ENCODE measurements at regions not wholly inside any gene's neighbourhood (a gene's known extent, or its start where the extent isn't known, plus 50 kb on each side); places are given as distances from the start of the nearest gene placed in this dataset.
"Not testable (repeated sequence)": the region's sequence is repeated elsewhere in the genome, so short reads cannot be mapped to it uniquely, and the experiment has no call there.

GRCh38 chr7:119596651-119597050, 676.3 kb upstream of the KCND2 start:
- DNase-seq (ENCODE audit: low read depth), result no peak

- DNase-seq (ENCODE audit: low read depth), result no peak
Observed at GRCh38 chr7:119606297-119606696, 666.7 kb upstream of the KCND2 start.

DNA sequence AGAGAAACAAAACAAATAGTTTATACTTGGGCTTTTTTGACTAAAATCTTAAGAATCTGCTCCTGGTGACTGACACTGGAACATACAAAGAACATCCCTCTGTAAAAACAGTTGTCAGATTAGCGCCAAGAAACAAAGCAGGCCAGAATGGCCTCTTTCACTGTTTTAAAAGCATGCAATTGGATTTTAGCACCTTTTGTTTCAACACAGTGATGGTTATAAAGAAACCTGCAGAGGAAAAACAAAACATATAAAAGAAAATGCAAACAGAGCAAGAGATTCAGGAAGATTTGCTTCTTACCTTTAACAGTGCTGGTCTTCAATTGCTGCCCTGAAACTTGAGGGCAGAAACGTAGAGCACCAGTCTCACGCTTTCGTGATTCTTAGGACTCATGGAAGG, 652.2 kb upstream of the KCND2 start:
- no peak for DNase-seq (ENCODE audit: low read depth)

- DNase-seq (ENCODE audit: low read depth), result no peak
Observed at GRCh38 chr7:119623427-119623826, 649.5 kb upstream of the KCND2 start.

DNA sequence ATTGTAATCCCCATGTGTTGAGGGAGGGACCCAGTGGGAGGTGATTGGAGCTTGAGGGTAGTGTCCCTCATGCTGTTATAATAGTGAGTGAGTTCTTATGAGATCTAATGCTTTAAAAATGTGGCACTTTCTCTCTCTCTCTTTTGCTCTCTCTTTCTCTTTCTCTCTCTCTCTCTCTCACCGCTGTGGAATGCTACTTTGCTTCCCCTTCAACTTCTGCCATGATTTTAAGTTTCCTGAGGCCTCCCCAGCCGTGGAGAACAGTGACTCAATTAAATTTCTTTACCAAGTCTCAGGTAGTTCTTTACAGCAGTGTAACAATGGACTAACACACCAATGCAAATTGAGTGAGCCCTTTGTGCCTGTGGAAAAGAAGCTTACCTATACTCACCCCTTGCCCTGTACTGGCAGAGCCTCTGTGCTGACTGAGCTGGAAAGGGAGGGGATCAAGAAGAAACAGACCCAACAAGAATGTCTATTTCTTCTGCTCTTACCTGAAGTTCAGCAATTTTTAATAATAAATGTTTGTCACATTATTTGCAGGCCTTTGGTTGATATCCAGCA, 642.5 kb upstream of the KCND2 start:
- DNase-seq (ENCODE audit: low read depth), result no peak

DNA sequence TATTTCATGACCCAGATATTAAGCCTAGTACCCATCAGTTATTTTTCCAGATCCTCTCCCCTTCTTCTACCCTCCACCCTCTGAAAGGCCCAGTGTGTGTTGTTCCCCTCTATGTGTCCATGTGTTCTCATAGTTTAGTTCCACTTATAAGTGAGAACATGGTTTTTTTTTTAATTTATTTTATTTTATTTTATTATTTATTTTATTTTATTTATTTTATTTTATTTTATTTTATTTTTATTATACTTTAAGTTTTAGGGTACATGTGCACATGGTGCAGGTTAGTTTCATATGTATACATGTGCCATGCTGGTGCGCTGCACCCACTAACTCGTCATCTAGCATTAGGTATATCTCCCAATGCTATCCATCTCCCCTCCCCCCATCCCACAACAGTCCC, 639.2 kb upstream of the KCND2 start:
- not testable (repeated sequence) for DNase-seq (ENCODE audit: low read depth)

DNA sequence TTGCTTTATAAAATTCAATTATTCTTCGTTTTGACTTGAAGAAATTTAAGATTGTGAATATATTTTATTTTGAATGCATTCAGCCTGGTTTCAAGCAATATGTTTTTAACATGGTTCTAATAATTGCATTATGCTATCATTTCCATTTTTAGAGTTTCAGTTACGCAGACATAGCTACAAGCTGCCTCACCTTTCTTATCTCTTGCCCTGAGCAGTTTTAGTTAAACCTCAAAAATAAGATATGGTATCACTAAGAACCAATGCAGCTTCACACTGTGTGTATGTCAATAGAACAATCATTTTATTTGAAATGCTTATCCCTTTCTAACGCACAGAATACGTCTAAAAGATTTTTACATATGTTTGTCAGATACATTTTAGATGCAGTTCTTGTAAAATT, 632.6 kb upstream of the KCND2 start:
- DNase-seq (ENCODE audit: low read depth), result no peak

GRCh38 chr7:119640861-119641260, 632.1 kb upstream of the KCND2 start:
- DNase-seq (ENCODE audit: low read depth), result no peak

DNA sequence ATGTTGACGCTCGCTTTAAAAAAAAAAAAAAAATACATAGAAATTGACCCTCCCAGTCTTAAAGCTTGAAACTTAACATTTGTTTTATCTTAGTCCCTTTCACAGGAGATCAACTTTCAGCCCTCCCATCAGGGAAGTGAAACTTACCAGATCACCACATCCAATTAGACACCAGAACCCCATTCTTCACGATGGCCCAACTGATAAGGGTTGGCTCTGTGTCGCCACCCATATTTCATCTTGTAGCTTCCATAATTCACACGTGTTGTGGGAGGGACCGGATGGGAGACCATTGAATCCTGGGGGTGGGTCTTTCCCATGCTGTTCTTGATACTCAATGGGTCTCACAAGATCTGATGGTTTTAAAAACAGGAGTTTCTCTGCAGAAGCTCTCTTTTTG, 629.4 kb upstream of the KCND2 start:
- no peak for DNase-seq (ENCODE audit: low read depth)

DNA sequence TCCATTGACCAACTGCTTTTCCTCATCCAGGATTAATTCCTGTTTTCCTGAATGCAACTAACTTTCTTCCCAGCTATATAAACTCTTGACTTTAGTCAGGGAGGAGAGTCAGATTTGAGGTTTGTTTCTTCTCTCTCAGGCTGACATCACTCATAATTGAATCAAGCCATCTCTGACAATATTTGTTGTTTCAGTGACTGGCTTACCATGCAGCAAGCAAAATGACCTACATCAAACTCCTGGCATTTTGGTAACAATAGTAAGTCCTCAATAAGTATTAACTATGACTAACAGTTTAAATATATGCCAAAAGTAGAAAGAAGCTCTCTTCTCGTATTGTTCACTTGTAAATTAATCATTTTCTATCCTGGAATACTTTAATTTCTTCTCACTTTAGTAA, 625.7 kb upstream of the KCND2 start:
- DNase-seq (ENCODE audit: low read depth), result no peak

DNA sequence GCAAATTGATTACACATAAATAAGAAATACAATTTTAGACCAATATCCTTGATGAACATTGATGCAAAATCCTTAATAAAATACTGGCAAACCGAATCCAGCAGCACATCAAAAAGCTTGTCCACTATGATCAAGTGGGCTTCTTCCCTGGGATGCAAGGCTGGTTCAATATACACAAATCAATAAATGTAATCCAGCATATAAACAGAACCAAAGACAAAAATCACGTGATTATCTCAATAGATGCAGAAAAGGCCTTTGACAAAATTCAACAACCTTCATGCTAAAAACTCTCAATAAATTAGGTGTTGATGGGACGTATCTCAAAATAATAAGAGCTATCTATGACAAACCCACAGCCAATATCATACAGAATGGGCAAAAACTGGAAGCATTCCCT, 624.2 kb upstream of the KCND2 start:
- DNase-seq (ENCODE audit: low read depth), result not testable (repeated sequence)

GRCh38 chr7:119660080-119660479, 612.9 kb upstream of the KCND2 start:
- DNase-seq (ENCODE audit: low read depth), result no peak

GRCh38 chr7:119664601-119665000, 608.4 kb upstream of the KCND2 start:
- DNase-seq (ENCODE audit: low read depth), result peak; percentile 64

GRCh38 chr7:119665796-119666195, 607.2 kb upstream of the KCND2 start:
- no peak for DNase-seq (ENCODE audit: low read depth)

- no peak for DNase-seq (ENCODE audit: low read depth)
Observed at GRCh38 chr7:119681336-119681735, 591.6 kb upstream of the KCND2 start.

DNA sequence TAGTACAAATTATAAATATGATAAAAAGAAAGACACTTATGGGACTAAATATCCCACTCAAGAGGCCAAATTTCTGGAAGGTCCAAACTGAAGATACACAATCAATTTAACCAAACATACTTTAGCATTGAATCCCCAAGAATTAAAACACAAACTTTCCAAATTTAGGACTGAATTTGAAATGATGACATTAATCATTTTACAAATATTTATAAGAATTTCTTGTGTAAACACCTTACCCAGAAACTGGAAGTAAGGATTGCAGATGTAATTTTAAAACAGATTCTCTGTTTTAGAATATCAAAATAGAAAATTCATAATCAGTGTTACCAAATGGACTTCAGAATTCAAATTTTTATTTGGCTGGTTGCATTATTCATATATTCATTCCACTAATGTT, 588.2 kb upstream of the KCND2 start:
- DNase-seq (ENCODE audit: low read depth), result no peak

DNA sequence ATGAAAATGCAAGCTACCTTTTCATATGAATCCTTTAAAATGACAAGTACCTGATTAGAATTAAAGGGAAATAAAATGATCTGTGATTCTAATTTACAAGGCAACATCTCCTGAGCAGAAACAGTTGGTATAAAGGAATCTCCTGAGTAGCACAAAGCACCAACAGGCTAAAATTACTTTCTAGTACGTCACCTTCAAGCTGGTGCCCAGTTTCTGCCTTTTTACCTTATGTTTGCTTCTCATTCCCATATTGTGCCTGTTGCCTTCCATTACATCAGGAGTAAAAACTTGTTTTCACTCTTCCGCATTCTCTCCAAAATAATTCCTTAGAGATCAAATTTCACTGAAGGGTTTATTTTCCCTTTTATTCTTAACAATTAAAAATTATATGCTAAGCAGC, 587.1 kb upstream of the KCND2 start:
- no peak for DNase-seq (ENCODE audit: low read depth)

DNA sequence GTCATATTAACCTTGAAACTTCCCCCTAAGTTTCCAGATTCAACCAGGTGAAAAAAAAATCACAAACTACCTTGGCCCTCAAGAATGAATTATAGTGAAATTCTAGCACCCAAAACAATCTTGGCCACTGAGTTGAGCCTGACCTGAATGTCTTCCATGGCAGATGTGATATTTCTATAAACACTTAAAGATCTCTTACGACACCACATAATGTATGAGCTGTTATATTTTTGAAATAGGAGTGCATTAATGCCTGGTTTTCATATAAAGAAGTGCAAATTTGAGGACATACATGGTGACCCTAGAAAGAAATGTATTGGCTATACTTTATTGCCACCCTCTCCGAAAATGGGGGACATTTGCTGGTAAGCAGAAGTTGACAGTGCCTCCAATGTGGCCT, 584.1 kb upstream of the KCND2 start:
- no peak for DNase-seq (ENCODE audit: low read depth)

- no peak for DNase-seq (ENCODE audit: low read depth)
Observed at GRCh38 chr7:119692541-119692940, 580.4 kb upstream of the KCND2 start.

DNA sequence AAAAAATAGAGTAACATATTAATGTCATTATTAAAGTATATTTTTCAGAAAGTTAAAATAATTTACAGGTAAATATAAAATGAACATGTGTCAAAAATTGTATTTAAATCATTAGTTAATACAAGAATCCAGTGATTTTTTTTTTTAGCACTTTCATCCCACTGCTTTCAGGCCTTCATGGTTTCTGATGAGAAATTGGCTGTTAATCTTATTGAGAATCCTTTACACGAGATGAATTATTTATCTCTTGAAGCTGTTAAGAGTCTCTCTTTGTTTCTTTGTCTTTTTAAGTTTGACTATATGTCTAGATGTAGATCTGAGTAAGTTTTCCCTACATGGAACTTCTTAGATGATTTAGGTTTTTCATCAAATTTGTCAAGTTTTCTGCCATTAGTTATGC, 578.5 kb upstream of the KCND2 start:
- DNase-seq (ENCODE audit: low read depth), result no peak

DNA sequence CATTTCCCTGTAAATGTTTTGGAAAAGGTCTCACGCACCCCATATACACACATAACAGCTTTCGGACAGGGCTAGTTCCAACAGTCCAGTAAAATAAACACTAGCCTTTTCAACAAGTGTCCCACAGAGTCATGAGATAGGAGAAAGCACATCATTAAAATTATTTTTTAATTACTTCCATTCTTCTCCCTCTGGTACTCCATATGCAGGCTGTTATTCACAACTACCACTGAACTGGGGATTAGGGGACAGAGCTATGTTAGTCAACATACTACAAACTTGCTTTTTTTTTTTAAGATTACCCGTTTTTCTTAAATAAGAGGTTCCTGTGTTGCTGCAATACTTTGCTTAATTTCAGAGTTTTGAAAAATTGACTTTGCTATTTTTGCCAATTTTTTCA, 576.6 kb upstream of the KCND2 start:
- DNase-seq (ENCODE audit: low read depth), result no peak

GRCh38 chr7:119703895-119704294, 569.1 kb upstream of the KCND2 start:
- DNase-seq (ENCODE audit: low read depth), result no peak

DNA sequence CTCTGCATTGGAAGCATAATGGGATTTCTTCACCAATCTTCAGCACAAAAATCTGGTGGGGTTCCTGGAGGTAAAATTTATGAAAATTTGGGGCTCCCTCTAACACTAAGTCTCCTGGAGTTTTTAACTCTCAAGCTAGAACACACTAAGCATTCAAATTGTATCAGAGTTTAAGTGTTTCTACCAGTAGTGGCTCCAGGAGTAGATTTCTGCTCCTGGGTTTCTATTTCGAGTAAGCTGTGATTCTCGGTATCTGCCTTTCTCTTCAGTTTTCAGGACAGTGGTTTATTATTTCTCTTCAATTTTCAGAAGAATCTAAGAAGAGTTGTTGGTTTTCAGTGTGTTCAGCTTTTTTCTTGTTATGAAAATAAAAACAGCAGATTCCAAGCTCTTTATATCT, 566.4 kb upstream of the KCND2 start:
- no peak for DNase-seq (ENCODE audit: low read depth)

DNA sequence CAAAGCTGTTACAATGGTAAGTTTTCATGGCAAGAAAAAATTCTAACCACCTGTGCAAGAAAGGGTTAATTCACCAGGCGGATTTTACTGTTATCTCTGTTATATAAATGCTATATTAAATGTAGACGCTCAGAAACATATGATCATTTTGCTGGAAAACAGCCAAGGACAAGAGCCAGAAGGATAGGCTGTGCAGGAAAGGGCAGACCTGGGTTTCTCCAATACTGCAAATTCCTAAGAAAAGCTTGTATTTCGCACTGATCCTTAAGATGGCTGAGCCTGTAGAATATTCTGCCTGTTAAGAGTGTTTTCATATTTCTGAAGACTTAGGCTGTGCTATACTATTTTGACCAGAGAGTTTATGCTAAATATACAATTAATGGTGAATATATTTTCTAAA, 564.1 kb upstream of the KCND2 start:
- DNase-seq (ENCODE audit: low read depth), result no peak

DNA sequence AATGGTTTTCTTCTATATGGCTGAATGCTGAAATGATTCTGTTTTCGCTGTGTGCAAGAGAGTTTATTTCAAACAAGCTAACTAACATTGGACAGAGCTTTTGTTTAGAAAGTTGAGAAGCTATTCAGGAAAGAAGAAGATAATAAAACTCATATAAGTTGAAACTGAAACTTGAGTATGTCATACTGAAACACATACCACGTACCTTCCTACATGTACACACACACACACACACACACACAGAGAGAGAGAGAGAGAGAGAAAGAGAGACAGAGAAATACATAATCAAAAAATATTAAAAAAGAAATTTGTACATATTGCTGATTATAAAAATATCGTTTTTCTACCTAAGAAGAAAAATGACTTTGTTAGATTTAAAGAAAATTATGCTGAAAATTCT, 561.9 kb upstream of the KCND2 start:
- no peak for DNase-seq (ENCODE audit: low read depth)

All from HS-5 (cell line).